PFSK-1 (cell line): ENCODE measurements at regions not wholly inside any gene's neighbourhood (a gene's known extent, or its start where the extent isn't known, plus 50 kb on each side); places are given as distances from the start of the nearest gene placed in this dataset.

Source experiments
- POLR2AphosphoS5 ChIP-seq: IDR thresholded peaks from 2 replicates; pipeline ENCODE4 v1.6.1; 2012; ENCODE audit warnings: low read depth, mild to moderate bottlenecking, control low read depth, low read length, moderate library complexity
- REST ChIP-seq, 2 experiments: IDR thresholded peaks; 2 replicates each; pipeline versions ENCODE4 v1.6.1 to v1.8.0; 2011 to 2012; ENCODE audit warnings: low read depth in 2 of 2, low read length in 2 of 2, control low read depth in 1 of 2, inconsistent platforms in 1 of 2, mild to moderate bottlenecking in 1 of 2, moderate library complexity in 1 of 2; ENCODE audit not compliant: insufficient read depth in 1 of 2
- SIN3A ChIP-seq: IDR thresholded peaks from 2 replicates; pipeline ENCODE4 v1.6.1; 2012; ENCODE audit warnings: mild to moderate bottlenecking, low read length, moderate library complexity, borderline replicate concordance; ENCODE audit not compliant: insufficient read depth

DNA sequence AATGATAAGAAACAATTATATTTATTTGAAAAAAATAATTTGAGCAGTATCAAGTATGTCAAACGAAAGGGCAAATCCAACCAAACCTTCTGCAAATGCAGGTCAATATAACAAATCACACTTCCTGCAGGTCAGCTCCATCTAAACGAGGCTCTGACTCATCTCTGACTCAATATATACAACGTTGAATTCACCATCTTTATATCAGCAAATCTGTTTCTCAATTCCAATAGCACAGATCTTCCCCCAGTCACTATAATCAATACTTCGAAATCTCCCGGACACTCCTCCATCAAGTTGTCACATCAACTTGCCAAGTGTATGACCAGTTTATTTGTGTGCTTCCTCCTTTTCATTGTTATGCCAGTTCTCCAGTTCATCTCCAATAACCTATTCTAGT is 388.9 kb downstream of the ZEB2 start:
- TF ChIP-seq POLR2AphosphoS5 (no peak), SIN3A (no peak), REST (IDR thresholded peaks at IDR 0.05; ENCODE audit: insufficient read depth in 1 of 2, low read depth in 2 of 2, low read length in 2 of 2) (no peak)
